ENCODE measurements at regions not wholly inside any gene's neighbourhood (a gene's known extent, or its start where the extent isn't known, plus 50 kb on each side); places are given as distances from the start of the nearest gene placed in this dataset.
"Not testable (repeated sequence)": the region's sequence is repeated elsewhere in the genome, so short reads cannot be mapped to it uniquely, and the experiment has no call there.

GRCh38 chr3:163499736-163500219 lies 1578.5 kb downstream of the SI start:
- ATAC-seq; DNase-seq; intact Hi-C loops (cut with DNase I, micrococcal nuclease): not testable (repeated sequence)

DNA sequence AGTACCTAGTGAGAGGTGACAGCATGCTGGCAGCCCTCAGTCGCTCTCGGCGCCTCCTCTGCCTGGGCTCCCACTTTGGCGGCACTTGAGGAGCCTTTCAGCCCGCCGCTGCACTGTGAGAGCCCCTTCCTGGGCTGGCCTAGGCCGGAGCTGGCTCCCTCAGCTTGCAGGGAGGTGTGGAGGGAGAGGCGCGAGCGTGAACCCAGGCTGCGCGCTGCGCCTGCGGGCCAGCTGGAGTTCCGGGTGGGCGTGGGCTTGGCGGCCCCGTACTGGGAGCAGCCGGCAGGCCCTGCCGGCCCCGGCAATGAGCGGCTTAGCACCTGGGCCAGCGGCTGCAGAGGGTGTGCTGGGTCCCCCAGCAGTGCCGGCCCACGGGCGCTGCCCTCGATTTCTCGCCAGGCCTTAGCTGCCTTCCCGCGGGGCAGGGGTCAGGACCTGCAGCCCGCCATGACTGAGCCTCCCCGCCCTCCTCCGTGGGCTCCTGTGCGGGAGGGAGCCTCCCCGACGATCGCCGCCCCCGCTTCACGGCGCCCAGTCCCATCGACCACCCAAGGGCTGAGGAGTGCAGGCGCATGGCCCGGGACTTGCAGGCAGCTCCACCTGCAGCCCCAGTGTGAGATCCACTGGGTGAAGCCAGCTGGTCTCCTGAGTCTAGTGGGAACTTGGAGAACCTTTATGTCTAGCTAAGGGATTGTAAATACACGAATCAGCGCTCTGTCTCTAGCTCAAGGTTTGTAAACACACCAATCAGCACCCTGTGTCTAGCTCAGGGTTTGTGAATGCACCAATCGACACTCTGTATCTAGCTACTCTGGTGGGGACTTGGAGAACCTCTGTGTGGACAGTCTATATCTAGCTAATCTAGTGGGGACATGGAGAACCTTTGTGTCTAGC lies 1579.2 kb downstream of the SI start:
- ATAC-seq; intact Hi-C loops (cut with DNase I, micrococcal nuclease); DNase-seq: not testable (repeated sequence)

DNA sequence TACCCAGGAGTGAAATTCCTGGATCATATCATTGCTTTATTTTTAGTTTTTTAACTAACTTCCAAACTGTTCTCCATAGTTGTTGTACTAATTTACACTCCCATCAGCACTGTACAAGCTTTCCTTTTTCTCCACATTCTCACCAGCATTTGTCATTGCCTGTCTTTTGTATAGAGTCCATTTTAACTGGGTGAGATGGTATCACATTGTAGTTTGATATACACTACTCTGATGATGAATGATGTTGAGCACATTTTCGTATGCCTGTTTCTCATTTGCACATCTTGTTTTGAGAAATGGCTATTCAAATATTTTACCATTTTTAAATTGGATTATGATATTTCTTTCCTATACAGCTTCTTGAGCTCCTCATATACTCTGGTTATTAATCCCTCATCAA lies 1586.6 kb downstream of the SI start:
- intact Hi-C loops (cut with DNase I, micrococcal nuclease) = no loop called here
- no peak for ATAC-seq

GRCh38 chr3:163490119-163490518 lies 1588.2 kb downstream of the SI start:
- no peak for ATAC-seq
- intact Hi-C loops (cut with DNase I, micrococcal nuclease) = no loop called here

More for the DNA sequence above, 1586.6 kb downstream of the SI start:
- DNase-seq = no peak

DNA sequence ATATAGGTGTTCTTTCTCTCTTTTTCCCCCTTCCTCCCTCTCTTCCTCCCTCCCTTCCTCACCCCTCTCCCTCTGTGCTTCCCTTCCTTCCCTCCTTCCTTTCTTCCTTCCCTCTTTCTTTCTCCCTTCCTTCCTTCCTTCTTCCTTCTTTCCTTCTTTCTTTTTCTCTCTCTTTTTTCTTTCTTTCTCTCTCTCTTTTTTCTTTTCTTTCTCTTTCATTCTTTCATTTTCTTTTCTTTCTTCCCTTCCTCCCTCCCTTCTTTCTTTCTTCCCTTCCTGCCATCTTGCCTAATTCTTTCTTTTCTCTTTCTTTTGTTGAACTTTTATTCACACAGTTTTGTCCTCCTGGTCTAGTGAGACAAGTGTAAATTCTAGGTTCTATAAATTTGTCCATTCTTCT lies 1595.6 kb downstream of the SI start:
- intact Hi-C loops (cut with DNase I, micrococcal nuclease) = no loop called here
- DNase-seq (no peak), ATAC-seq (no peak)

More at GRCh38 chr3:163490119-163490518, 1588.2 kb downstream of the SI start:
- peak in 1 of 2 donors; percentile 20 for DNase-seq

GRCh38 chr3:163481738-163482137 lies 1596.6 kb downstream of the SI start:
- ATAC-seq (no peak), DNase-seq (no peak)
- intact Hi-C loops (cut with DNase I, micrococcal nuclease) = no loop called here

DNA sequence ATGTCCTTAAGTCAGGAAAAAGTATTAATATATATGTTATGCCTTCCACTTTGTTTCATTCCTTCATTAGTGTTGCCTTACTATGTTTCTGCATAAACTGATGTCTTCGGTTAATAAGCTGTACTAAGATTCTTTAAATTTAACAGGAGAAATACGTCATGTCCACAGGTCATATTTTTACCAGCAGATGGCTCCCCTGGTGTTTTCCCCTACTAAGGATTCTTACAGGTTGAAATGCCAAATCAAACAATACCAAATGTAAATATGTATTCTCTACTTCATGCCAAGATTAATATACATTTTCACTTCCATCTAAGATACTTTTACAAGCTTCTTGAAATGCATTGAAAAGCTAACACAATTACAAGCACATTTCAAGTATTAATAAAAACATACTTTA lies 1602.1 kb downstream of the SI start:
- no peak for ATAC-seq
- DNase-seq = no peak
- intact Hi-C loops (cut with DNase I, micrococcal nuclease) = no loop called here

DNA sequence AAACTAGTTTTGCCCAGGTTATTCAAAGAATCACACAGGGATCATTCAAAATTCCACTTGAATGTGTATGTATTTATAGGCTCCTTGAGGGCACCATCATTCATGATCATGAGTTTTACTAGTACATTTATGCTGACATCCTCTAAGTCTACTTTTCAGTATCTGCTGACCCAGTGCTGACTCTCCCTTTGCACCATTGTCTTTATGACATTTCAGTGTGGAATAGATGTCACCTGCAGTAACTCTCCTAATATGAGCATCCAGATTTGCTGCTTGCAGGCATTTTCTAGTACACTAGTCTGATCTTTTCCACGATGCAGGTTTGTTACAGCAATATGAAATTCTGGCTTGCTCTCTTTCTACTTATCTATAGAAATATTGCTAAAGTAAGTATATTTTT lies 1603.5 kb downstream of the SI start:
- DNase-seq (no peak), ATAC-seq (no peak)
- intact Hi-C loops (cut with DNase I, micrococcal nuclease) = no loop called here

GRCh38 chr3:163468531-163469335 lies 1609.6 kb downstream of the SI start:
- intact Hi-C loops (cut with DNase I, micrococcal nuclease) = no loop called here
- ATAC-seq (no peak), DNase-seq (no peak)

GRCh38 chr3:163462446-163462845 lies 1615.8 kb downstream of the SI start:
- intact Hi-C loops (cut with DNase I, micrococcal nuclease) = no loop called here
- DNase-seq = no peak
- ATAC-seq = no peak

DNA sequence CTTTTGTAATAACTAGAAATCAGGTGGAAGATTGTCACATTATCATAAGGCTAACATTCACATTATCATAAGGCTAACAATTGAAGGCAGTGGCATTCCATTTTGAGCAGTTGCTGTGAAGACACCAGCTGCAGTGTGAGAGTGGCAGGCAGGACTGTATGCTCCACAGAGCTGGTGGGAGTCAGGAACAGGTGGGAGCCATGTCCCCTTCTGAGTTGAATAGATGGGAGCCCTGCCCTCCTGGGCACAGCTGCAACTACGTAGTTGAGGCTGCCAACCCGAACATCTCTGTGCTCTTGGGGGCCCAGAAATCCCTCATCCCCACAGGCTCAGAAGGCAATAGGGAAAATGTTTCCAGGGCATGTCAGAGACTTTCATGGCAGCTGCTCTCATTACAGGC lies 1627.6 kb downstream of the SI start:
- DNase-seq (no peak), ATAC-seq (no peak)
- intact Hi-C loops (cut with DNase I, micrococcal nuclease) = no loop called here

- intact Hi-C loops (cut with DNase I, micrococcal nuclease) = no loop called here
- ATAC-seq (no peak), DNase-seq (no peak)
Observed at GRCh38 chr3:163438760-163439159, 1639.5 kb downstream of the SI start.

DNA sequence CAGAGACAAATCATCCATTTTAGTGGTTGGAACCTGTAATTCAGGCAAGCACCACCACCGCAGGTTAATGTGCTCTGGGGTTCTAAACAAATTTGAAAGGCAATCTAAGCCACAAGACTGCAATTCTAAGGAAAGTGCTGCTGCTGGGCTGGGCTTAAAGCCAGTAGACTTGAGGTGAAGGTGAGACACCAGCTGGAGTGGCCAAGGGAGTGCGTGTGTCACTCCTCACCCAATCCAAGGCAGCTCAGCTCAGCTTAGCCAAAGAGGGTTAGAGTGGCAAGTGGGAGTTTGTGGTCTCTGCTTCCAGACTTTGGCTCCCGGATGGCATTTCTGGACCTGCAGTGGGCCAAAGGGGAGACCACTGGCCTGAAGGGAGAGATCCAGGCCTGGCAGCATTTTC lies 1655.6 kb downstream of the SI start:
- intact Hi-C loops (cut with DNase I, micrococcal nuclease) = no loop called here
- DNase-seq = no peak
- no peak for ATAC-seq

GRCh38 chr3:163391407-163392181 lies 1686.7 kb downstream of the SI start:
- no peak for DNase-seq
- ATAC-seq = no peak
- intact Hi-C loops (cut with DNase I, micrococcal nuclease) = no loop called here

- DNase-seq = no peak
- intact Hi-C loops (cut with DNase I, micrococcal nuclease) = no loop called here
- ATAC-seq = no peak
Observed at GRCh38 chr3:163384383-163384782, 1693.9 kb downstream of the SI start.

DNA sequence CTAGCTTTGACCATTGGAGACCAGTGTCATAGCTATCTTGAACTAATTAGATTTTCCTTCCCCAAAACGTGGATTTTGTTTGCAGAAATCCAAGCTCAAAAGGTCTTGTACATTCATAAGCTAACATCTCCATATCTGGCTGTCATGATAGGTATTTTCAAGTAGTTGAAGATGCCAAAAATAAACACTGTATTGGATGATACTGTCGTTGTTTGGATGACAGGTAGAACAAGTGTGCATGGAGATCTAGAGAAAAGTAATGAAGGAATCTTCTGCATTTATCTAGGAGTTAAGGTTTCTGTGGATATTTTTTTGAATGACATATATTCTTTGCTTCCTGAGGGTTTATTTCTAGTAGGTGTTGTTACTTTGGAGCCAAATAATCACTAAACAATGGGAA lies 1696.1 kb downstream of the SI start:
- no peak for DNase-seq
- intact Hi-C loops (cut with DNase I, micrococcal nuclease) = no loop called here
- ATAC-seq = no peak

DNA sequence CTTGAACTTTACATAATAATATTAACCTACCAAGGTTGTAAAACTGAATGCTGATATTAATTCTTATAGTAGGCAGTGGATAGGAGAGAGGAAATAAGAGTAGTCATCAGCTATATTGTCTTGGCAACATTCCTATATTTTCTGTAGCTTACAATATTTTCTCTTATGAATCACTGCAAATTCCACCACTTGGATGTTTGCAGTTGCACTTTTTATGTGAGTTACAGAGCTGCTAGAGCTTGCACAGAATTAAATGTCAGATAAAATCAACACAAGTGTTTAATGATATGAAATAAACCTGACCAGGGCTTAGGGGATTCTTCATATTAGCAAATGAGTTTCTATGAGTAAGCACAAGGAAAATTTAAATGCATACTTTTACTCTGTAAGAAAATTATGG lies 1710.1 kb downstream of the SI start:
- no peak for DNase-seq
- intact Hi-C loops (cut with DNase I, micrococcal nuclease) = no loop called here
- no peak for ATAC-seq

- no peak for DNase-seq
- no peak for ATAC-seq
- intact Hi-C loops (cut with DNase I, micrococcal nuclease) = no loop called here
Observed at GRCh38 chr3:163364717-163365116, 1713.6 kb downstream of the SI start.

DNA sequence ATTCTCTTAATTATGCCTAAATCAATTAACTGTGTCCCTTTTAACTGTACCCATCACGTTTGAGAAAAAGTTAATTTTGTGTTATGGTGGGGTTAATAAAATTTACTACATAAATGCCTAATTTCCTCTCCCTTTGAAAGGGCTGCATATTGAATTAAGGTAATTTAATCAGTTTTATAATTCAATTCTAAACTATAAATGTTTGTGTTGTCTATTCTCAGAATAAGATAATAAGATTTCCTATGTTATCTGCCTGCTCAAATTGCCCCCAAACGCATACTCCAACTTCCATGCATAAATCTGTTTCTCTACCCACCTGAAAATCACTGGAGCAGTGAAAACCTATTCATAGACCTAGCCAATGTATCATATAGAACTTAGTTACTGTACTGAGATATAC lies 1716.1 kb downstream of the SI start:
- ATAC-seq (no peak), DNase-seq (no peak)
- intact Hi-C loops (cut with DNase I, micrococcal nuclease) = no loop called here
